Nephron progenitor cell (in vitro differentiated cells): ENCODE measurements at regions not wholly inside any gene's neighbourhood (a gene's known extent, or its start where the extent isn't known, plus 50 kb on each side); places are given as distances from the start of the nearest gene placed in this dataset.
"Not testable (repeated sequence)": the region's sequence is repeated elsewhere in the genome, so short reads cannot be mapped to it uniquely, and the experiment has no call there.

Experiments
- DNase-seq: peaks from one replicate; pipeline ENCODE4 v3.0.0; 2021
- H3K27ac Mint-ChIP-seq: 2 replicates; pipeline ENCODE4 v1.8.0; 2021; ENCODE audit warnings: mild to moderate bottlenecking, moderate library complexity, mixed read lengths
- H3K27me3 Mint-ChIP-seq: 2 replicates; pipeline ENCODE4 v1.8.0; 2021; ENCODE audit warnings: mild to moderate bottlenecking, low read depth, mixed read lengths; ENCODE audit not compliant: poor library complexity
- H3K36me3 Mint-ChIP-seq: 2 replicates; pipeline ENCODE4 v1.8.0; 2021; ENCODE audit warnings: low read depth, mixed read lengths
- H3K4me1 Mint-ChIP-seq: 2 replicates; pipeline ENCODE4 v1.8.0; 2021; ENCODE audit warnings: mixed read lengths
- H3K4me3 Mint-ChIP-seq: 2 replicates; pipeline ENCODE4 v1.8.0; 2021; ENCODE audit warnings: mild to moderate bottlenecking, moderate library complexity, mixed read lengths
- H3K9me3 Mint-ChIP-seq: 2 replicates; pipeline ENCODE4 v1.8.0; 2021; ENCODE audit warnings: mild to moderate bottlenecking, moderate library complexity, mixed read lengths
- TF ChIP-seq, protein P1 (sequence below): fragments of 200-600 bp; sonication (generic); IDR thresholded peaks from 2 replicates; pipeline ENCODE4 v1.5.0; 2021; ENCODE audit warnings: antibody characterized with exemption

GRCh38 chr14:37824939-37825712 is 229.7 kb downstream of the TTC6 start:
- Mint-ChIP-seq H3K9me3 (peaks cover 9% of the 10 kb centered on the region), H3K36me3 (no peaks in the 10 kb centered on the region), H3K4me3 (no peak overlapping the region), H3K4me1 (no peaks in the 10 kb centered on the region), H3K27ac (no peak overlapping the region), H3K27me3 (no peaks in the 10 kb centered on the region)
- DNase-seq = no peak
- TF ChIP-seq, protein P1, sequence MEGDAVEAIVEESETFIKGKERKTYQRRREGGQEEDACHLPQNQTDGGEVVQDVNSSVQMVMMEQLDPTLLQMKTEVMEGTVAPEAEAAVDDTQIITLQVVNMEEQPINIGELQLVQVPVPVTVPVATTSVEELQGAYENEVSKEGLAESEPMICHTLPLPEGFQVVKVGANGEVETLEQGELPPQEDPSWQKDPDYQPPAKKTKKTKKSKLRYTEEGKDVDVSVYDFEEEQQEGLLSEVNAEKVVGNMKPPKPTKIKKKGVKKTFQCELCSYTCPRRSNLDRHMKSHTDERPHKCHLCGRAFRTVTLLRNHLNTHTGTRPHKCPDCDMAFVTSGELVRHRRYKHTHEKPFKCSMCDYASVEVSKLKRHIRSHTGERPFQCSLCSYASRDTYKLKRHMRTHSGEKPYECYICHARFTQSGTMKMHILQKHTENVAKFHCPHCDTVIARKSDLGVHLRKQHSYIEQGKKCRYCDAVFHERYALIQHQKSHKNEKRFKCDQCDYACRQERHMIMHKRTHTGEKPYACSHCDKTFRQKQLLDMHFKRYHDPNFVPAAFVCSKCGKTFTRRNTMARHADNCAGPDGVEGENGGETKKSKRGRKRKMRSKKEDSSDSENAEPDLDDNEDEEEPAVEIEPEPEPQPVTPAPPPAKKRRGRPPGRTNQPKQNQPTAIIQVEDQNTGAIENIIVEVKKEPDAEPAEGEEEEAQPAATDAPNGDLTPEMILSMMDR = no peak

GRCh38 chr14:37826869-37827268 is 231.4 kb downstream of the TTC6 start:
- Mint-ChIP-seq H3K36me3 (no peaks in the 10 kb centered on the region), H3K27ac (no peak overlapping the region), H3K27me3 (no peaks in the 10 kb centered on the region), H3K4me1 (no peaks in the 10 kb centered on the region), H3K4me3 (no peak overlapping the region), H3K9me3 (peaks cover 23% of the 10 kb centered on the region)
- TF ChIP-seq, protein P1 = no peak
- DNase-seq = no peak

DNA sequence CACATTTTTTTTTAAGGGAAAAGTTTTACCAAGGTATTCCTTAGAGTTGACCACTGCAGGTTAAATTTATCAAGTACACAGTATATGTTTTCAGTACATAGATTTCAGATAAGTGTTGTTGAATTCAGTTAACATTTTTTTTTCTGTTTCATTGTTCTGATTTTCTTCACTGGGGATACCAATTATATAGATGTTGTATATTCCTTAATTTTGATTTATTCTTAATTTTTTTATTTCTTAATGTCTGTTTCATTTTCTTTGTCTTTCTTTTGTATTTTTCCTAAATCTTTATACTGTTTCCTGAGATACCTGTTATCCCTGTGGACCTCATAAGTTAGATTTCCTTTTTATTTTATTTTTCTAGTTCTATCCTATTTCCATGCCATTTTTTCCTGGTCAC is 234.8 kb downstream of the TTC6 start:
- DNase-seq = no peak
- Mint-ChIP-seq H3K9me3 (peaks cover 55% of the 10 kb centered on the region), H3K36me3 (no peaks in the 10 kb centered on the region), H3K27ac (no peak overlapping the region), H3K4me1 (no peaks in the 10 kb centered on the region), H3K27me3 (peaks cover 3% of the 10 kb centered on the region), H3K4me3 (no peak overlapping the region)
- TF ChIP-seq, protein P1 = no peak

GRCh38 chr14:37834275-37834674 is 238.8 kb downstream of the TTC6 start:
- no peak overlapping the region for H3K4me3 Mint-ChIP-seq
- H3K27ac Mint-ChIP-seq = no peak overlapping the region
- H3K4me1 Mint-ChIP-seq = no peaks in the 10 kb centered on the region
- no peak for DNase-seq
- H3K27me3 Mint-ChIP-seq = peaks cover 6% of the 10 kb centered on the region
- peaks cover 61% of the 10 kb centered on the region for H3K9me3 Mint-ChIP-seq
- TF ChIP-seq, protein P1 = no peak
- no peaks in the 10 kb centered on the region for H3K36me3 Mint-ChIP-seq

DNA sequence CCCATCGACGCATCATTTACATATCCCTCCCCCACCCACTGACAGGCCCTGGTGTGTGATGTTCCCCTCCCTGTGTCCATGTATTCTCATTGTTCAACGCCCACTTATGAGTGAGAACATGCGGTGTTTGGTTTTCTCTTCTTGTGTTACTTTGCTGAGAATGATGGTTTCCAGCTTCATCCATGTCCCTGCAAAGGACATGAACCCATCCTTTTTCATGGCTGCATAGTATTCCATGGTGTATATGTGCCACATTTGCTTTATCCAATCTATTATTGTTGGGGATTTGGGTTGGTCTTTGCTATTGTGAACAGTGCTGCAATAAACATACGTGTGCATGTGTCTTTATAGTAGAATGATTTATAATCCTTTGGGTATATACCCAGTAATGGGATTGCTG is 243.3 kb downstream of the TTC6 start:
- not testable (repeated sequence) for H3K4me3 Mint-ChIP-seq, H3K27me3 Mint-ChIP-seq, DNase-seq, H3K4me1 Mint-ChIP-seq, H3K27ac Mint-ChIP-seq, H3K36me3 Mint-ChIP-seq
- peaks cover 24% of the 10 kb centered on the region for H3K9me3 Mint-ChIP-seq

DNA sequence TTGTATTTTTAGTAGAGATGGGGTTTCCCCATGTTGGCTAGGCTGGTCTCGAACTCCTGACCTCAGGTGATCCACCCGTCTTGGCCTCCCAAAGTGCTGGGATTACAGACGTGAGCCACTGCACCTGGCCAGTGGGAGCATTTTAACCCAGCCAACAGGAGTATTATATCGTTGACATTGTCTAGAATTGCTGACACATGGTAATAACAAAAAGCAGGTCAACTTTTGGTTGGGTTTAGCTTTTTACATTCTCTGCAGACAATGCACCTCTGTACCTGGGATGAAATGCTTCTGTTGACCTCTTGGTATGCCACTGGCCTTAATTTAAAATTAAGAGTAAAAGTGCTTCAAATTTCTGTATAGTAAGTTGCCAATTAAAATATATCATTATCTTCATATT is 245.6 kb downstream of the TTC6 start:
- not testable (repeated sequence) for H3K4me3 Mint-ChIP-seq, H3K27ac Mint-ChIP-seq, DNase-seq, H3K27me3 Mint-ChIP-seq, H3K36me3 Mint-ChIP-seq, H3K9me3 Mint-ChIP-seq, H3K4me1 Mint-ChIP-seq

- no peak for DNase-seq
- Mint-ChIP-seq H3K9me3 (peaks cover 7% of the 10 kb centered on the region), H3K27me3 (peaks cover 5% of the 10 kb centered on the region), H3K27ac (no peak overlapping the region), H3K4me3 (no peak overlapping the region), H3K4me1 (no peaks in the 10 kb centered on the region), H3K36me3 (no peaks in the 10 kb centered on the region)
- TF ChIP-seq, protein P1 = no peak
Measured at GRCh38 chr14:37842106-37842505, 246.7 kb downstream of the TTC6 start.
